GM15510 (cell line): ENCODE measurements at regions not wholly inside any gene's neighbourhood (a gene's known extent, or its start where the extent isn't known, plus 50 kb on each side); places are given as distances from the start of the nearest gene placed in this dataset.

Source experiments
- POLR2A ChIP-seq: IDR thresholded peaks from 3 replicates; pipeline ENCODE4 v1.6.1; 2011; ENCODE audit warnings: borderline replicate concordance; ENCODE audit not compliant: insufficient read length; ENCODE audit errors: extremely low read depth

- TF ChIP-seq POLR2A = no peak
Observed at GRCh38 chr9:109937861-109938453, 158.0 kb downstream of the PALM2AKAP2 start.

GRCh38 chr9:109939698-109940342 lies 159.8 kb downstream of the PALM2AKAP2 start:
- TF ChIP-seq POLR2A = no peak

DNA sequence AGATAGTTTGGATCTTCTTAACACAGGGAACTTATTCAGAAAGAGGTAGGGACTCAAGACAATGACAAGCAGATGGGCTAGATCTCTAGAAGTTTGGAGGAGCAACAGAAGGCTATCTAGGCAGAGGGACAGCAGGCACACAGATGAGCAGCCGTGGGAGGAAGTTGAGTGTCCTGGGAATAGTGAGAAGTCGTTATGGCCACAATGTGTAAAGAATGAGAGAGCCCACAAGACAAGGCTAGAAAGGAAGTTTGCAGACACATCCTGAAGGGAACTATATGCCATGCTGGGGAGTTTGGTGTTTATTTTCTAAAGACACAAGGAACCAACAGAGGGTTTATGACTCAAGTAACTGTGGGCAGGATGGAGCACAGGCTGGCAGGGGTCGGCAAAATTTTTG lies 160.6 kb downstream of the PALM2AKAP2 start:
- no peak for TF ChIP-seq POLR2A

- TF ChIP-seq POLR2A = no peak
Observed at GRCh38 chr9:109941771-109942170, 161.8 kb downstream of the PALM2AKAP2 start.

DNA sequence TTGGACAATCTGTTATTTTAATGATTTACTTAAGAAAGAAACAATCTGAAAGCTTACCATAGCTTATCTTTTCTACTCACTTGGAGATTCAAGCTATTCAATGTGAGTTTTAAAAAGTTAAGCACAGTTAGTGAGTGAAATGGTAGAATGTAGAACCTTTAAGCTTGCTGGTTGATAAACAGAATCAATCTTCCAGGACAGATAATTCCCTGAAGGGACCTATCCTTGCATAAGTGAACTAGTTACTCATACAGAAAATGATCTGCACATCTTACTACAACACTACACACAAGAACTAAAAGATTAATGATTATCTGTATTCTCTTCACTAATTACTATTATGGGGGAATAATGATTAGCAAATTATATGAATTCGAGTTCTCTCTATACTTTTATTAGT lies 165.6 kb downstream of the PALM2AKAP2 start:
- no peak for TF ChIP-seq POLR2A

DNA sequence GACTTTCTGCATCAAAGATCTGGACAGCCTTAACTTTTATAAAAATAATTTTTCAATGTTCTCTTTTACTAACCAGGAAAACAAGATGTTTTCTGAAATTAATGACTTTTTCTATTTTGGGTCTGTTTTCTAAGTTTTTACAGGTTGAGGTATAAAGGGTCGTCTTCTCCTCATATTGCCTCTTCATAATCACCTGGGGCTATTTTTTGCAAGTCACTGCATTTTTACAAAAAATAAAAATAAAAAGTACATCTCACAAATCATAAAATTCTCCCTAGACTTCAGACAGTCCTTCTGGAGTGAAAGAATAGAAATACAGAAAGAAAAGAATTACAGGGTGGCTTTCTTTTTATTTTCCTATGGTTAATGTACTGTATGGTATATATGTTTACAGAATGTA lies 168.5 kb downstream of the PALM2AKAP2 start:
- no peak for TF ChIP-seq POLR2A

DNA sequence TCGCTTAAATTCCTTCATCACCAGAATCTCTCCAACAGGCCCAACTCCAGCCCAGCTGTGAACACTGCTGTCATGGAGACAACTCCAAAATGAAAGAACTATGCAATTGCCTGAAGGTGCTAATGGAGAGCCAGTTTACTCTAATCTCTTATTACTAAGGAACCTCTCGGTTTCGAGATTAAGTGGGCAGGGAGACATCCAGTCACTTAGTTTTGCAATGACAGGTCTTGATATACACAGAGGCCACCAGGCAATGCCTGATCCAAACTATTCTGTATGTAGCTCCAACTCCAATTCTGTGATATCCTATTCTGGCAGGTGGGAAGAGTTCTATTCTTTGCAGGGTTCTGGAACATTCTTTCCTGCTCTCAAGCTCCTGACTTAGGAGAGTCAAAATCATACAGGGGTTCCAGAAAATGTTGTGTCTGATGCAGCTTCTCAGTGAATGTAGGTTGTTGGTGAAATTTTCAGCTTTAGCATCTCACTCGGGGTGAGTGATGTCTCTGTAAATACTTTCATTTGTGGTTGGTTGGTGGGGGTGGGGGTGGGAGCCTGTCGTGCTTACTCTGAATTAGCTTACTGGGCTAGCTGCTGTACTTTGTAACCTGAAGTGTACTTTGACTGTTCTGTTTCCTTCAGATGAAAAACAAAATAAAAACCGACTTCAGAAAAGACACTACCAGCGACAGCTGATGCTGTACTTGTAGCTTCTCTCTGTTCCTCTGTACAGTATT lies 170.9 kb downstream of the PALM2AKAP2 start:
- TF ChIP-seq POLR2A = no peak

DNA sequence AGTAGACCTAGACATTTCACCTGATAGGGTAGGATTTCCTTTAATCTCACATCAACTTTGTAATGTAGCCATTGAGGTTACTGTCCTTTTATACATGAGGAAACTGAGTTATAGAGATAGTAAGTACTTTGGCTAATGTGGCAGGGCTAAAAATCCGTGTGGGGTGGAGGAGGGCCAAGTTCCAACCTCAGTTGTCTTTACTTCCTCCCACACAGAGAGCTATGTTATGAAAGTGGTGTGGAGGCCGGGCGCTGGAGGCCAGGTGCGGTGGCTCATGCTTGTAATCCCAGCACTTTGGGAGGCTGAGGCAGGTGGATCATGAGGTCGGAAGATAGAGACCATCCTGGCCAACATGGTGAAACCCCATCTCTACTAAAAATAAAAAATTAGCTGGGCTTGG lies 173.3 kb downstream of the PALM2AKAP2 start:
- TF ChIP-seq POLR2A = no peak

DNA sequence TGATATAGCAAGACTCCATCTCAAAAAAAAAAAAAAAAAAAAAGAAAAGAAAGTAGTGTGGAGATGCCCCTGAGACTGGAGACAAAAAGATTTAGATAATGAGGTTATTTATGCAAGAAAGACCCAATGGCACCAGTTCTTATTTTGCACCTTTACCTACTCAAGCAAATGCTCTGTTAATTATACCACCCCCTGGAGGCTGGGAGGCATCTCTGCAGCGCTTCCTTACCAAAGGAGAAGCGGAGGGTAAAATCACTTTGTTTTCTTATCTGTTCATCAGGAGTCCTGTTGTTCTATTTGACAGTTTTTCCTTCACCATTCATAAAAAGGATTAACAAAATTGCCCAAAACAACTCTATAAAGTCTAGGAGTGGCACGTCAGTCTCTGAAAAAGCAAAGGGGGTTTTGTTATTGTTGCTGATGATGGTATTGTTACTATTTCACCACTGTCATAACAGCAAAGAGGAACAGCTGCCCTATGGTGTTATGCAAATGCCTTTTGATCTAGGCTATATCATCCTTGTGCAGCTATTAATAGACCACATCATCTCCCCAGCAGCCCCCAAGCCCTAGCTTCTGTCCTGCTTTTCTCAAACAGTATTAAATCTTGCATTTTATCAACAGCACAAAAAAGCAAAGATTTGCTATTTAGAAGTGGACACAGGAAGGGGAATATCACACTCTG lies 174.0 kb downstream of the PALM2AKAP2 start:
- TF ChIP-seq POLR2A = no peak

DNA sequence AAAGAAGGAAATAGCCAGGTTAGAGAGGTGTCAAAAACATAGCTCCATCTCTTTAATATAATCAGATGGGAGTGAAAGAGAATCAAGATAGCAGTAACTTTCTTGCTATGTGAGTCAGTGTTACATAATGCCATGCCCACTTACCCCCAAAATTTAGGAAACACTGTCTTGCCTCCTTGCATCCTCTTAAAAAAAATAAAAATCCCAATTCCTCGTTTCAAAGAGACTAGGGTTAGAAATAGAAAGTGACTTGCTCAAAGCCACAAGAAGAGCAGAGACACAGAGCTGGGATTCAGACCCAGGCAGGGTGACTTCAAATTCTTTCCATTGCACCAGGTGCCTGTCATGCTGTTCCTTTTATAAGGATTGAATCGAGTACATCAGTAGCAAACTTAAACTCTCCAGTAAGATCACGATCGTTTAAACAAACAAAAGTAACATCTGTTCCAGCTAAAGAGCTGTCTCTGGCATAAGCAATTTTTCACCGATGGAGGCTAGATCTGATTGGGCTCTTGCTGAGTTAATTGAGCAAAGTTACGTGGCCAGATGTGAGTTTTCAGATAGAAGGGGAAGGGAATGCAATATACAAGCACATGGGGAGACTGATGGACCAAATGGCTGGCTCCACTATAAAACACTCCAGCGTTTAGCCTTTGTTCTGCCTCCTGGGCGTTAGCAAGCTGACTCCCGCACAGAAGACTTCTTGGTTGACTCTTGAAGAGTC lies 176.9 kb downstream of the PALM2AKAP2 start:
- no peak for TF ChIP-seq POLR2A

GRCh38 chr9:109959679-109960078 lies 179.7 kb downstream of the PALM2AKAP2 start:
- no peak for TF ChIP-seq POLR2A

GRCh38 chr9:109961626-109962025 lies 181.6 kb downstream of the PALM2AKAP2 start:
- TF ChIP-seq POLR2A = no peak

DNA sequence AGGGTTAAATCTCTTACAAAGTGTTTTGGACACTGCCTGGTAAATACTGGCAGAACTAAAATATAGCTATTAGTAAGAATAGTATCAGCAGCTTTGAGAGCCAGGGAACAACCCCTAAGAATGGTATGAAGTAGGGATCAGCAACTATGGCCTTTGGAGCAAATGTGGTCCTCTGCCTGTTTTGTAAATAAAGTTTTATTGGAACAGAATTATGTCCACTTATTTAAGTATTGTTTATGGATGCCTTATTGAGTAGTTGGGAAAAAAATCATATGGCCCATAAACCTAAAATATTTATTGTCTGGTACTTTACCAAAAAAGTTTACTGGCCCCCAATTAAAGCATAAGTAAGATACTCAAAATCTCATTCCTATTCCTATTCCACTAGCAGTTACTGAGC lies 182.2 kb downstream of the PALM2AKAP2 start:
- TF ChIP-seq POLR2A = no peak

DNA sequence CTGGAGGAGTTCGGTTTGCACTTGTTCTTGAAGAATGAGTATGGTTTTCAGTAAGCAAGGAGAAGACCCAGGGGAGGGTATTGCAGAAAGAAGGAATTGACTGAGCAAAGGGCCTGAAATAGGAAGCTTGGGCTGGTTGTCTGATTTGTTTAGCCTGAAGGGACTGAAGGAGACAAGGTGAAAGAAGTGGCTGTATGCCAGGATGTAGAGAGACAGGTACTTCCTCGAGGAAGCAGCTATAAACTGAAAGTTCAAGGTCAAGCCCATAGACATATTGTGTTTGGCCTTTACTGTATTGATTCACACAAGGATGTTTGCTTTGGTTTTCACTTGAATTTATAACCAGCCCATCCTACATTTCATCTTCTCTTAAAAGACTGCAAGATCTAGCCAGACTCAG lies 183.1 kb downstream of the PALM2AKAP2 start:
- TF ChIP-seq POLR2A = no peak
